SU-DHL-6 (cell line): ENCODE measurements at regions not wholly inside any gene's neighbourhood (a gene's known extent, or its start where the extent isn't known, plus 50 kb on each side); places are given as distances from the start of the nearest gene placed in this dataset.

Source experiments
- CTCF ChIP-seq: fragments of 200-600 bp; sonication (generic); IDR thresholded peaks from one replicate; pipeline ENCODE4 v1.5.1; 2017; ENCODE audit warnings: antibody characterized with exemption, mild to moderate bottlenecking, low read length, moderate library complexity; ENCODE audit not compliant: insufficient read depth, poor library complexity, severe bottlenecking
- EZH2phosphoT487 ChIP-seq: fragments of 200-600 bp; sonication (generic), shearing (Covaris generic); conservative IDR thresholded peaks from 2 replicates; pipeline ENCODE4 v1.6.1; 2018; ENCODE audit warnings: mild to moderate bottlenecking, antibody characterized with exemption, low read length, moderate library complexity, mixed read lengths

- no peak for TF ChIP-seq CTCF
- TF ChIP-seq EZH2phosphoT487 = no peak
Measured at GRCh38 chr7:122199171-122199570, 55.1 kb upstream of the AASS start.
